ENCODE measurements at regions not wholly inside any gene's neighbourhood (a gene's known extent, or its start where the extent isn't known, plus 50 kb on each side); places are given as distances from the start of the nearest gene placed in this dataset.

GRCh38 chrX:87005183-87005582, 512.4 kb upstream of the KLHL4 start:
- H2AFZ ChIP-seq (ENCODE audit: low read length): no peak overlapping the region
- in situ Hi-C loops (cut with HindIII; ENCODE audit: extremely low pct_ligation_motif_present, low pct_unique_long_range_greater_than_20kb): no loop called here
- H3K4me1 ChIP-seq (ENCODE audit: insufficient read depth, low read length): no peaks in the 10 kb centered on the region
- WGBS (ENCODE audit: low lambda C conversion rate): 2% methylated on average over 3 of the region's 3 CpGs
- DNase-seq (ENCODE audit: low spot score) (no peak), ATAC-seq (no peak), FAIRE-seq (no peak)
- CTCF ChIA-PET (ENCODE audit: low intra/inter-chr PET ratio, low total read pairs): no interaction called here
- no peak overlapping the region for H3K27ac ChIP-seq (ENCODE audit: extremely low read length, insufficient read depth, low read length)
- H3K4me3 ChIP-seq (replicated peaks in 1 of 3; ENCODE audit: insufficient read depth in 1 of 3, low read depth in 2 of 3, low read length in 3 of 3): no peak overlapping the region
- POLR2A ChIA-PET: no interaction called here
- intact Hi-C loops (cut with micrococcal nuclease; ENCODE audit: unreplicated experiment): no loop called here
- no peak overlapping the region for H3K9ac ChIP-seq (ENCODE audit: insufficient read depth, low read depth, low read length)
- no peaks in the 10 kb centered on the region for H3K9me3 ChIP-seq (ENCODE audit: low read length)
- no peaks in the 10 kb centered on the region for H3K79me2 ChIP-seq (ENCODE audit: insufficient read depth, low read length)
- no peaks in the 10 kb centered on the region for H3K27me3 ChIP-seq (ENCODE audit: control insufficient read depth in 1 of 2, insufficient read depth in 2 of 2, low read length in 2 of 2)
- no peaks in the 10 kb centered on the region for H4K20me1 ChIP-seq (ENCODE audit: insufficient read depth, low read length)
- H3K36me3 ChIP-seq (replicated peaks in 1 of 2; ENCODE audit: control insufficient read depth in 1 of 2, insufficient read depth in 2 of 2, low read length in 2 of 2): no peaks in the 10 kb centered on the region
- no peak for TF ChIP-seq MIER3 (CRISPR knock-in tag; IDR thresholded peaks at IDR 0.05; ENCODE audit: borderline replicate concordance)
- TF ChIP-seq ZBTB3 (CRISPR knock-in tag; IDR thresholded peaks at IDR 0.05; ENCODE audit: borderline replicate concordance, low read depth): no peak
- no peak for TF ChIP-seq ATF5 (CRISPR knock-in tag; IDR thresholded peaks at IDR 0.05; ENCODE audit: low read depth)
- TF ChIP-seq DMAP1 (CRISPR knock-in tag; IDR thresholded peaks at IDR 0.05): no peak
- no peak for TF ChIP-seq ZSCAN21 (CRISPR knock-in tag; IDR thresholded peaks at IDR 0.05; ENCODE audit: borderline replicate concordance)
- BruUV-seq (replicated peaks): no TSS peak
- no peak overlapping the region for H3K4me2 ChIP-seq (ENCODE audit: low read depth, low read length)

GRCh38 chrX:87005885-87006284, 511.7 kb upstream of the KLHL4 start:
- H3K27me3 ChIP-seq (ENCODE audit: control insufficient read depth in 1 of 2, insufficient read depth in 2 of 2, low read length in 2 of 2): no peaks in the 10 kb centered on the region
- no peaks in the 10 kb centered on the region for H3K36me3 ChIP-seq (replicated peaks in 1 of 2; ENCODE audit: control insufficient read depth in 1 of 2, insufficient read depth in 2 of 2, low read length in 2 of 2)
- no peak overlapping the region for H3K4me3 ChIP-seq (replicated peaks in 1 of 3; ENCODE audit: insufficient read depth in 1 of 3, low read depth in 2 of 3, low read length in 3 of 3)
- intact Hi-C loops (cut with micrococcal nuclease; ENCODE audit: unreplicated experiment) (no loop called here), in situ Hi-C loops (cut with HindIII; ENCODE audit: extremely low pct_ligation_motif_present, low pct_unique_long_range_greater_than_20kb) (no loop called here)
- no TSS peak for BruUV-seq (replicated peaks)
- no peak overlapping the region for H3K4me2 ChIP-seq (ENCODE audit: low read depth, low read length)
- no peaks in the 10 kb centered on the region for H3K9me3 ChIP-seq (ENCODE audit: low read length)
- FAIRE-seq (no peak), ATAC-seq (no peak), DNase-seq (ENCODE audit: low spot score) (no peak)
- no peaks in the 10 kb centered on the region for H3K4me1 ChIP-seq (ENCODE audit: insufficient read depth, low read length)
- ChIA-PET POLR2A (no interaction called here), CTCF (ENCODE audit: low intra/inter-chr PET ratio, low total read pairs) (no interaction called here)
- no peak overlapping the region for H3K27ac ChIP-seq (ENCODE audit: extremely low read length, insufficient read depth, low read length)
- no peaks in the 10 kb centered on the region for H4K20me1 ChIP-seq (ENCODE audit: insufficient read depth, low read length)
- no peak overlapping the region for H3K9ac ChIP-seq (ENCODE audit: insufficient read depth, low read depth, low read length)
- H3K79me2 ChIP-seq (ENCODE audit: insufficient read depth, low read length): no peaks in the 10 kb centered on the region
- no peak overlapping the region for H2AFZ ChIP-seq (ENCODE audit: low read length)
- no peak for TF ChIP-seq ZXDC (CRISPR knock-in tag; IDR thresholded peaks at IDR 0.05)
- TF ChIP-seq TAF1 (CRISPR knock-in tag; IDR thresholded peaks at IDR 0.05): no peak
- no peak for TF ChIP-seq NKX3-1 (CRISPR knock-in tag; IDR thresholded peaks at IDR 0.05)
- TF ChIP-seq ZSCAN30 (CRISPR knock-in tag; IDR thresholded peaks at IDR 0.05): no peak
- TF ChIP-seq REPIN1 (CRISPR knock-in tag; IDR thresholded peaks at IDR 0.05; ENCODE audit: borderline replicate concordance, low read depth): no peak
- no peak for TF ChIP-seq ZNF737 (CRISPR knock-in tag; IDR thresholded peaks at IDR 0.05; ENCODE audit: borderline replicate concordance)
- TF ChIP-seq NBN (conservative IDR thresholded peaks at IDR 0.05): no peak
- TF ChIP-seq LCORL (IDR thresholded peaks at IDR 0.05): no peak
- no peak for TF ChIP-seq LCORL (CRISPR knock-in tag; IDR thresholded peaks at IDR 0.05)
- TF ChIP-seq ZSCAN12 (CRISPR knock-in tag; IDR thresholded peaks at IDR 0.05): no peak
- no peak for TF ChIP-seq ETS1 (CRISPR knock-in tag; IDR thresholded peaks at IDR 0.05)

All from HepG2 (cell line).